HepG2 (cell line): ENCODE measurements at regions not wholly inside any gene's neighbourhood (a gene's known extent, or its start where the extent isn't known, plus 50 kb on each side); places are given as distances from the start of the nearest gene placed in this dataset.

Experiments
- AKAP8 ChIP-seq: sonication (generic); formaldehyde crosslinking; IDR thresholded peaks from 2 replicates; pipeline ENCODE4 v1.5.1; 2020; ENCODE audit warnings: mild to moderate bottlenecking, missing genetic modification reagents
- CEBPG ChIP-seq: IDR thresholded peaks from 2 replicates; pipeline ENCODE4 v1.6.1; 2016
- ETS1 ChIP-seq: sonication (generic); formaldehyde crosslinking; IDR thresholded peaks from 2 replicates; pipeline ENCODE4 v1.4.0; 2020; ENCODE audit warnings: missing genetic modification reagents
- GABPA ChIP-seq, 2 experiments: IDR thresholded peaks; 2 replicates each; pipeline ENCODE4 v1.6.1; 2011 to 2016; ENCODE audit warnings: low read depth in 2 of 2, low read length in 1 of 2, missing biosample characterization in 1 of 2, missing genetic modification characterization in 1 of 2
- MXD3 ChIP-seq: IDR thresholded peaks from 2 replicates; pipeline ENCODE4 v1.6.1; 2016; ENCODE audit warnings: mild to moderate bottlenecking, missing biosample characterization, missing genetic modification reagents
- PHF21A ChIP-seq: sonication (generic); formaldehyde crosslinking; IDR thresholded peaks from 2 replicates; pipeline ENCODE4 v1.5.0; 2020; ENCODE audit warnings: mild to moderate bottlenecking, missing genetic modification reagents
- POLR2AphosphoS2 ChIP-seq: IDR thresholded peaks from 2 replicates; pipeline ENCODE4 v1.6.1; 2011; ENCODE audit warnings: low read depth, low read length, improper control_type of control experiment
- RARA ChIP-seq: IDR thresholded peaks from 2 replicates; pipeline ENCODE4 v1.6.1; 2016; ENCODE audit warnings: missing genetic modification reagents, missing compliant biosample characterization
- SOX13 ChIP-seq, 3 experiments: fragments of 450-650 bp in 1 of 3; sonication (generic) in 1 of 3; formaldehyde crosslinking in 1 of 3; IDR thresholded peaks in 2 of 3; conservative IDR thresholded peaks in 1 of 3; 2 replicates each; pipeline versions ENCODE4 v1.5.0 to v1.6.1; 2016 to 2020; ENCODE audit warnings: antibody characterized with exemption in 1 of 3, mild to moderate bottlenecking in 1 of 3, missing compliant biosample characterization in 1 of 3, missing genetic modification reagents in 1 of 3, moderate library complexity in 1 of 3
- TCF12 ChIP-seq, 2 experiments: fragments of 450-650 bp in 1 of 2; sonication (generic) in 1 of 2; formaldehyde crosslinking in 1 of 2; IDR thresholded peaks; 2 replicates each; pipeline versions ENCODE4 v1.6.1 to v1.8.0; 2017 to 2022; ENCODE audit warnings: antibody characterized with exemption in 1 of 2, mild to moderate bottlenecking in 1 of 2, missing genetic modification reagents in 1 of 2, moderate library complexity in 1 of 2
- TCF7 ChIP-seq: sonication (generic); IDR thresholded peaks from 2 replicates; pipeline ENCODE4 v1.6.1; 2016; ENCODE audit warnings: antibody characterized with exemption, low read depth
- ZBTB2 ChIP-seq: sonication (generic); formaldehyde crosslinking; IDR thresholded peaks from 2 replicates; pipeline ENCODE4 v1.8.0; 2022; ENCODE audit warnings: low read depth, missing genetic modification reagents
- ZKSCAN8 ChIP-seq: IDR thresholded peaks from 2 replicates; pipeline ENCODE4 v1.6.1; 2016; ENCODE audit warnings: borderline replicate concordance, missing genetic modification reagents, missing compliant biosample characterization
- ZNF142 ChIP-seq: sonication (generic); formaldehyde crosslinking; IDR thresholded peaks from 2 replicates; pipeline ENCODE4 v1.4.0; 2020; ENCODE audit warnings: missing genetic modification reagents
- ZNF225 ChIP-seq: sonication (generic); formaldehyde crosslinking; IDR thresholded peaks from 2 replicates; pipeline ENCODE4 v1.4.0; 2020; ENCODE audit warnings: mild to moderate bottlenecking, missing genetic modification reagents
- ZNF430 ChIP-seq: sonication (generic); formaldehyde crosslinking; IDR thresholded peaks from 2 replicates; pipeline ENCODE4 v1.9.0; 2021; ENCODE audit warnings: mild to moderate bottlenecking, missing genetic modification reagents
- ZNF598 ChIP-seq: sonication (generic); formaldehyde crosslinking; IDR thresholded peaks from 2 replicates; pipeline ENCODE4 v1.5.1; 2020; ENCODE audit warnings: mild to moderate bottlenecking, missing genetic modification reagents, borderline replicate concordance
- TF ChIP-seq, protein P1 (sequence below): sonication (generic); formaldehyde crosslinking; IDR thresholded peaks from 2 replicates; pipeline ENCODE4 v1.9.0; 2022; ENCODE audit warnings: low read depth, missing genetic modification reagents

DNA sequence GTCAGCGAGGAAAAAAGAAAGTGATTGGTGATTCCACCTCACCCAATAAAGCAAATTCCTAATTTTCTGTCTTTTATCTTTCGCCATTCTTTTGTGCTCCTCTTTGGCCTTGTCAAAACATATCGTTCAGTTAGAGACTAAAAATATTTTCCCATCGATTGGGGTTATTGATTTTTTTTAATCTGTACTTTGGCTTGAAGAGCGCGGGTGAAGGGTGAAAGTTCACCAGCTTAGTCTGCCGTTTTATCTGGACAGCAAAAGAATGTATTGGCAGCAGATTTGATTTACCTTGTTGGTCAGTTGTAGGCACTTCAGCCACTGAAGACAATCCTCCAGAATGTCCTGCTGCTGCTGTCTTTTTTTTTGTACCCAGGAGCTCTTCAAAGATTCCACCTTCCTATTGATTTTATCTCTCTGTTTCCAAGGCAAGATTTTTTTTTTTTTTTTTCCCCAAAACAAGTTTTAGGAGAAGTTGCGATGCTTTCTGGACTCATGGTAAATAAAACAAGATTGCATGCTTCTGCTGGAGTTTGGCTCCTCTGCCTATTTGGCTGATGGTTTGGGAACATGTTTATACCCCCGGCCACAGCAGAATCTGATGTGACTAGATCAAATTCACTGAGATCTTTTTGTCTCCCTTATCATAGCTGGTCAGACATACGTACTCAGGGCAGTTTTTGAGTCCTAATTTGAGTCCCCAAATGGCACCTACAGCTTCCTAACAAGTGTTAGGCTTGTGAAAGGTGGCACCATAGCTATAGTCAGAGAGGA lies 269.3 kb upstream of the ONECUT1 start (continued):
- TF ChIP-seq ZNF142, result no peak
- no peak for TF ChIP-seq POLR2AphosphoS2
- TF ChIP-seq TCF7, result peak; percentile 19; the same call in 1 of the 2 replicates
- TF ChIP-seq SOX13 (IDR thresholded peaks at IDR 0.05), result no peak
- TF ChIP-seq SOX13 (CRISPR knock-in tag; conservative IDR thresholded peaks at IDR 0.05 in 1 of 2, IDR thresholded peaks at IDR 0.05 in 1 of 2), result peak in 1 of 2 experiments; percentile 54; a peak in 2 of 4 replicates
- TF ChIP-seq ETS1 (CRISPR knock-in tag), result no peak
- TF ChIP-seq AKAP8, result no peak
- no peak for TF ChIP-seq TCF12 (IDR thresholded peaks at IDR 0.05)
- 0 out of 2 replicates have a peak, but pooled peaks have one; percentile 24 for TF ChIP-seq TCF12 (CRISPR knock-in tag; IDR thresholded peaks at IDR 0.05)
- TF ChIP-seq, protein P1, sequence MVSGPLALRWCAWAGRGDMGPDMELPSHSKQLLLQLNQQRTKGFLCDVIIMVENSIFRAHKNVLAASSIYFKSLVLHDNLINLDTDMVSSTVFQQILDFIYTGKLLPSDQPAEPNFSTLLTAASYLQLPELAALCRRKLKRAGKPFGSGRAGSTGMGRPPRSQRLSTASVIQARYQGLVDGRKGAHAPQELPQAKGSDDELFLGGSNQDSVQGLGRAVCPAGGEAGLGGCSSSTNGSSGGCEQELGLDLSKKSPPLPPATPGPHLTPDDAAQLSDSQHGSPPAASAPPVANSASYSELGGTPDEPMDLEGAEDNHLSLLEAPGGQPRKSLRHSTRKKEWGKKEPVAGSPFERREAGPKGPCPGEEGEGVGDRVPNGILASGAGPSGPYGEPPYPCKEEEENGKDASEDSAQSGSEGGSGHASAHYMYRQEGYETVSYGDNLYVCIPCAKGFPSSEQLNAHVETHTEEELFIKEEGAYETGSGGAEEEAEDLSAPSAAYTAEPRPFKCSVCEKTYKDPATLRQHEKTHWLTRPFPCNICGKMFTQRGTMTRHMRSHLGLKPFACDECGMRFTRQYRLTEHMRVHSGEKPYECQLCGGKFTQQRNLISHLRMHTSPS (CRISPR knock-in tag), result no peak
- no peak for TF ChIP-seq GABPA (IDR thresholded peaks at IDR 0.05; ENCODE audit: low read depth, low read length)
- no peak for TF ChIP-seq GABPA (CRISPR knock-in tag; IDR thresholded peaks at IDR 0.05; ENCODE audit: low read depth)
- no peak for TF ChIP-seq ZNF225 (CRISPR knock-in tag)
- no peak for TF ChIP-seq MXD3
- no peak for TF ChIP-seq ZKSCAN8 (CRISPR knock-in tag)
- TF ChIP-seq PHF21A, result no peak
- TF ChIP-seq ZNF598 (CRISPR knock-in tag), result no peak
- TF ChIP-seq CEBPG (CRISPR knock-in tag), result no peak
- no peak for TF ChIP-seq ZBTB2
- 0 out of 2 replicates have a peak, but pooled peaks have one; percentile 36 for TF ChIP-seq ZNF430 (CRISPR knock-in tag)
- peak; percentile 76 for TF ChIP-seq RARA (CRISPR knock-in tag)
